ENCODE measurements at regions not wholly inside any gene's neighbourhood (a gene's known extent, or its start where the extent isn't known, plus 50 kb on each side); places are given as distances from the start of the nearest gene placed in this dataset.

GRCh38 chr1:79797487-79797886, 791.0 kb upstream of the ADGRL4 start:
- no peak for DNase-seq (ENCODE audit: low spot score)
- no TSS peak for BruUV-seq (replicated peaks)
- TF ChIP-seq ATF7 (IDR thresholded peaks at IDR 0.05) (0 out of 2 replicates have a peak, but pooled peaks have one; percentile 6), ATF7 (CRISPR knock-in tag; IDR thresholded peaks at IDR 0.05) (no peak), ZBTB39 (CRISPR knock-in tag; IDR thresholded peaks at IDR 0.05) (no peak)
- no peak overlapping the region for H3K27ac ChIP-seq (ENCODE audit: extremely low read length, insufficient read depth, low read length)
- FAIRE-seq, result no peak
- H2AFZ ChIP-seq (ENCODE audit: low read length), result no peak overlapping the region
- peaks cover 70% of the 10 kb centered on the region for H3K9me3 ChIP-seq (ENCODE audit: low read length)
- no peaks in the 10 kb centered on the region for H3K36me3 ChIP-seq (replicated peaks in 1 of 2; ENCODE audit: control insufficient read depth in 1 of 2, insufficient read depth in 2 of 2, low read length in 2 of 2)
- ATAC-seq, result no peak
- 33% methylated on average over 3 of the region's 3 CpGs for WGBS (ENCODE audit: low lambda C conversion rate)
- ChIA-PET CTCF (ENCODE audit: low intra/inter-chr PET ratio, low total read pairs) (no interaction called here), POLR2A (no interaction called here)
- in situ Hi-C loops (cut with HindIII; ENCODE audit: extremely low pct_ligation_motif_present, low pct_unique_long_range_greater_than_20kb) (no loop called here), intact Hi-C loops (cut with micrococcal nuclease; ENCODE audit: unreplicated experiment) (no loop called here)
- H3K9ac ChIP-seq (ENCODE audit: insufficient read depth, low read depth, low read length), result no peak overlapping the region
- H3K4me2 ChIP-seq (ENCODE audit: low read depth, low read length), result no peak overlapping the region
- H3K79me2 ChIP-seq (ENCODE audit: insufficient read depth, low read length), result no peaks in the 10 kb centered on the region
- no peaks in the 10 kb centered on the region for H3K4me1 ChIP-seq (ENCODE audit: insufficient read depth, low read length)
- no peaks in the 10 kb centered on the region for H3K27me3 ChIP-seq (ENCODE audit: control insufficient read depth in 1 of 2, insufficient read depth in 2 of 2, low read length in 2 of 2)
- H3K4me3 ChIP-seq (replicated peaks in 1 of 3; ENCODE audit: insufficient read depth in 1 of 3, low read depth in 2 of 3, low read length in 3 of 3), result no peak overlapping the region
- no peaks in the 10 kb centered on the region for H4K20me1 ChIP-seq (ENCODE audit: insufficient read depth, low read length)

GRCh38 chr1:79796434-79796833, 789.9 kb upstream of the ADGRL4 start:
- in situ Hi-C loops (cut with HindIII; ENCODE audit: extremely low pct_ligation_motif_present, low pct_unique_long_range_greater_than_20kb), result no loop called here
- H3K9ac ChIP-seq (ENCODE audit: insufficient read depth, low read depth, low read length), result no peak overlapping the region
- no peaks in the 10 kb centered on the region for H3K27me3 ChIP-seq (ENCODE audit: control insufficient read depth in 1 of 2, insufficient read depth in 2 of 2, low read length in 2 of 2)
- no peak overlapping the region for H2AFZ ChIP-seq (ENCODE audit: low read length)
- H3K4me3 ChIP-seq (replicated peaks in 1 of 3; ENCODE audit: insufficient read depth in 1 of 3, low read depth in 2 of 3, low read length in 3 of 3), result no peak overlapping the region
- no TSS peak for BruUV-seq (replicated peaks)
- H3K79me2 ChIP-seq (ENCODE audit: insufficient read depth, low read length), result no peaks in the 10 kb centered on the region
- H3K27ac ChIP-seq (ENCODE audit: extremely low read length, insufficient read depth, low read length), result no peak overlapping the region
- ATAC-seq, result no peak
- WGBS (ENCODE audit: low lambda C conversion rate), result 0% methylated on average over 1 of the region's 1 CpG
- H3K4me1 ChIP-seq (ENCODE audit: insufficient read depth, low read length), result no peaks in the 10 kb centered on the region
- H3K9me3 ChIP-seq (ENCODE audit: low read length), result peaks cover 68% of the 10 kb centered on the region
- no peak for DNase-seq (ENCODE audit: low spot score)
- CTCF ChIA-PET (ENCODE audit: low intra/inter-chr PET ratio, low total read pairs), result no interaction called here
- no peaks in the 10 kb centered on the region for H4K20me1 ChIP-seq (ENCODE audit: insufficient read depth, low read length)
- no peak for FAIRE-seq
- no peak for TF ChIP-seq MTA3 (CRISPR knock-in tag; IDR thresholded peaks at IDR 0.05)
- TF ChIP-seq DNMT3B (CRISPR knock-in tag; conservative IDR thresholded peaks at IDR 0.05), result no peak
- TF ChIP-seq ZNF350 (CRISPR knock-in tag; IDR thresholded peaks at IDR 0.05; ENCODE audit: borderline replicate concordance, low read depth), result no peak
- no peak for TF ChIP-seq ZNF264 (CRISPR knock-in tag; IDR thresholded peaks at IDR 0.05)
- POLR2A ChIA-PET, result no interaction called here
- H3K4me2 ChIP-seq (ENCODE audit: low read depth, low read length), result no peak overlapping the region
- no peaks in the 10 kb centered on the region for H3K36me3 ChIP-seq (replicated peaks in 1 of 2; ENCODE audit: control insufficient read depth in 1 of 2, insufficient read depth in 2 of 2, low read length in 2 of 2)
- intact Hi-C loops (cut with micrococcal nuclease; ENCODE audit: unreplicated experiment), result no loop called here

Measured in HepG2 (cell line).